ENCODE measurements at regions not wholly inside any gene's neighbourhood (a gene's known extent, or its start where the extent isn't known, plus 50 kb on each side); places are given as distances from the start of the nearest gene placed in this dataset.

GRCh38 chr2:2801458-2801857 lies 470.4 kb upstream of the MYT1L start:
- no peak overlapping the region for H2BK20ac ChIP-seq (ENCODE audit: low read length)
- no peak overlapping the region for H4K5ac ChIP-seq (ENCODE audit: insufficient read length, low read depth, low read length)
- H3K56ac ChIP-seq (replicated peaks; ENCODE audit: insufficient read length, low read depth, low read length), result no peak overlapping the region
- no peak overlapping the region for H4K8ac ChIP-seq (ENCODE audit: extremely low read depth, insufficient read depth, low read length)
- H2BK15ac ChIP-seq (ENCODE audit: low read length), result no peak overlapping the region
- no peak overlapping the region for H3K18ac ChIP-seq (ENCODE audit: extremely low read depth, low read length)
- H3K79me2 ChIP-seq (ENCODE audit: control insufficient read depth in 1 of 2, insufficient read depth in 2 of 2, low read length in 2 of 2), result no peaks in the 10 kb centered on the region
- no peak overlapping the region for H2BK120ac ChIP-seq (replicated peaks; ENCODE audit: low read depth, low read length)
- FAIRE-seq, result no peak
- POLR2A ChIA-PET (ENCODE audit: partially characterized antibody), result no interaction called here
- H3K14ac ChIP-seq (ENCODE audit: insufficient read length), result no peak overlapping the region
- H4K91ac ChIP-seq (replicated peaks; ENCODE audit: insufficient read length, low read length), result no peak overlapping the region
- H3K36me3 ChIP-seq (ENCODE audit: control insufficient read depth in 2 of 4, insufficient read depth in 4 of 4, low read length in 3 of 4), result no peaks in the 10 kb centered on the region
- no peaks in the 10 kb centered on the region for H4K20me1 ChIP-seq (replicated peaks in 1 of 2; ENCODE audit: control insufficient read depth in 1 of 2, insufficient read depth in 2 of 2, low read length in 2 of 2)
- no peaks in the 10 kb centered on the region for H3K79me1 ChIP-seq (ENCODE audit: low read depth, low read length)
- H2AK5ac ChIP-seq (ENCODE audit: low read depth, low read length), result no peak overlapping the region
- H3K23me2 ChIP-seq (ENCODE audit: low read depth, low read length), result no peaks in the 10 kb centered on the region; the same call in 1 of the 2 replicates
- no peak overlapping the region for H3K9ac ChIP-seq (replicated peaks in 1 of 4; ENCODE audit: extremely low read depth in 1 of 4, low read depth in 3 of 4, low read length in 3 of 4)
- H3K4me3 ChIP-seq (ENCODE audit: extremely low read depth in 1 of 4, insufficient read depth in 2 of 4, low read depth in 3 of 4, low read length in 4 of 4), result no peak overlapping the region
- H2AFZ ChIP-seq (ENCODE audit: low read length), result no peak overlapping the region
- H3K4me1 ChIP-seq (replicated peaks in 1 of 4; ENCODE audit: control insufficient read depth in 3 of 4, insufficient read depth in 4 of 4, low read length in 3 of 4), result no peaks in the 10 kb centered on the region
- no peak overlapping the region for H3K4me2 ChIP-seq (ENCODE audit: insufficient read depth in 1 of 2, low read depth in 2 of 2, low read length in 2 of 2)
- CTCF ChIA-PET (ENCODE audit: partially characterized antibody), result no interaction called here
- H3K27me3 ChIP-seq (replicated peaks in 1 of 4; ENCODE audit: control insufficient read depth in 3 of 4, extremely low read depth in 1 of 4, insufficient read depth in 3 of 4, low read length in 3 of 4), result no peaks in the 10 kb centered on the region
- no peak for DNase-seq (ENCODE audit: low read depth in 1 of 2, low spot score in 2 of 2)
- H3K27ac ChIP-seq (ENCODE audit: low read depth, low read length), result no peak overlapping the region
- WGBS, 2 experiments (ENCODE audit: extremely low coverage in 1 of 2, insufficient coverage in 1 of 2, insufficient read length in 1 of 2, insufficient replicate concordance in 2 of 2, low coverage in 1 of 2, low lambda C conversion rate in 2 of 2, missing lambda C conversion rate in 1 of 2), result 100% methylated on average over 3 of the region's 3 CpGs; no CpG with 5 or more reads in 1 of the 2 experiments
- no peak overlapping the region for H3K4ac ChIP-seq (replicated peaks; ENCODE audit: insufficient read length, low read depth, low read length)
- H2BK12ac ChIP-seq (ENCODE audit: low read depth, low read length), result no peak overlapping the region
- H3K23ac ChIP-seq (ENCODE audit: insufficient read length), result no peak overlapping the region
- peaks cover 0 to 5% of the 10 kb centered on the region in 2 experiments; a peak in 3 of 4 replicates for H3K9me3 ChIP-seq (ENCODE audit: insufficient read depth in 2 of 2, low read depth in 1 of 2, low read length in 1 of 2)
- no peak overlapping the region for H2BK5ac ChIP-seq (ENCODE audit: low read depth, low read length)
- TF ChIP-seq E2F6 (IDR thresholded peaks at IDR 0.05), result no peak
- no peak for TF ChIP-seq TAF7 (optimal IDR thresholded peaks at IDR 0.05; ENCODE audit: borderline replicate concordance, low read depth, low read length)
- TF ChIP-seq CTCF (IDR thresholded peaks at IDR 0.05; ENCODE audit: control extremely low read depth in 1 of 3, insufficient read depth in 1 of 3, low read depth in 1 of 3, low read length in 3 of 3), result no peak
- no peak for TF ChIP-seq ASH2L (IDR thresholded peaks at IDR 0.05; ENCODE audit: low read length)
- no peak for TF ChIP-seq EGR1 (IDR thresholded peaks at IDR 0.05; ENCODE audit: borderline replicate concordance, low read depth, low read length)
- no peak for TF ChIP-seq CTBP2 (IDR thresholded peaks at IDR 0.05; ENCODE audit: borderline replicate concordance, insufficient read depth, insufficient read length, low read length)
- TF ChIP-seq SP2 (IDR thresholded peaks at IDR 0.05; ENCODE audit: low read length), result no peak
- no peak for TF ChIP-seq JUN (IDR thresholded peaks at IDR 0.05; ENCODE audit: low read depth, low read length)
- TF ChIP-seq RAD21 (IDR thresholded peaks at IDR 0.05 in 1 of 2, conservative IDR thresholded peaks at IDR 0.05 in 1 of 2; ENCODE audit: low read depth in 2 of 2, low read length in 2 of 2), result no peak
- no peak for TF ChIP-seq GABPA (IDR thresholded peaks at IDR 0.05; ENCODE audit: borderline replicate concordance, insufficient read depth, low read length)
- TF ChIP-seq SRF (IDR thresholded peaks at IDR 0.05; ENCODE audit: low read depth, low read length), result no peak
- no peak for TF ChIP-seq CHD1 (IDR thresholded peaks at IDR 0.05; ENCODE audit: low read depth, low read length)

Measured in H1 (cell line).